ENCODE measurements at regions not wholly inside any gene's neighbourhood (a gene's known extent, or its start where the extent isn't known, plus 50 kb on each side); places are given as distances from the start of the nearest gene placed in this dataset.

DNA sequence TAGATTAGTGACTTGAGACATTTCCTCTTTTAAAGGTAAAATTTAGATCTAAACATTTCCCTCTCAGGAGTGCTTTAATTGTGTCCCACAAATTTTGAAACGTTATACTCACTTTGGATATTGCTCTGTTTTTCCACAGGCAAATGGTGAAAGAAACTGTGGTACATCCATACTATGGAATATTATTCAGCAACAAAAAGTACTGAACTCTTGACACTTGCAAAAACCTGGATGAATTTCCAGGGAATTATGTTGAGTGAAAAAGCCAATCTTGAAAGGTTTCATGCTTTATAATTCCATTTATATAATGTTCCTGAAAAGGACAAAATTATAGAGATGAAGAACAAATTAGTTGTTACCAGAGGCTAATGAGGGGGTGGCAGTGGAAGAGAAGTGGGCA, 153.3 kb upstream of the SVIL start:
- TF ChIP-seq, protein P1, sequence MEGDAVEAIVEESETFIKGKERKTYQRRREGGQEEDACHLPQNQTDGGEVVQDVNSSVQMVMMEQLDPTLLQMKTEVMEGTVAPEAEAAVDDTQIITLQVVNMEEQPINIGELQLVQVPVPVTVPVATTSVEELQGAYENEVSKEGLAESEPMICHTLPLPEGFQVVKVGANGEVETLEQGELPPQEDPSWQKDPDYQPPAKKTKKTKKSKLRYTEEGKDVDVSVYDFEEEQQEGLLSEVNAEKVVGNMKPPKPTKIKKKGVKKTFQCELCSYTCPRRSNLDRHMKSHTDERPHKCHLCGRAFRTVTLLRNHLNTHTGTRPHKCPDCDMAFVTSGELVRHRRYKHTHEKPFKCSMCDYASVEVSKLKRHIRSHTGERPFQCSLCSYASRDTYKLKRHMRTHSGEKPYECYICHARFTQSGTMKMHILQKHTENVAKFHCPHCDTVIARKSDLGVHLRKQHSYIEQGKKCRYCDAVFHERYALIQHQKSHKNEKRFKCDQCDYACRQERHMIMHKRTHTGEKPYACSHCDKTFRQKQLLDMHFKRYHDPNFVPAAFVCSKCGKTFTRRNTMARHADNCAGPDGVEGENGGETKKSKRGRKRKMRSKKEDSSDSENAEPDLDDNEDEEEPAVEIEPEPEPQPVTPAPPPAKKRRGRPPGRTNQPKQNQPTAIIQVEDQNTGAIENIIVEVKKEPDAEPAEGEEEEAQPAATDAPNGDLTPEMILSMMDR (IDR thresholded peaks at IDR 0.05) = no peak
- no peak for TF ChIP-seq POLR2A (IDR thresholded peaks at IDR 0.05)
